Loucy (cell line): ENCODE measurements at regions not wholly inside any gene's neighbourhood (a gene's known extent, or its start where the extent isn't known, plus 50 kb on each side); places are given as distances from the start of the nearest gene placed in this dataset.

Experiments
- EZH2phosphoT487 ChIP-seq: fragments of 200-600 bp; IDR thresholded peaks from 2 replicates; pipeline ENCODE4 v1.6.1; 2018; ENCODE audit warnings: antibody characterized with exemption, mild to moderate bottlenecking, moderate library complexity, borderline replicate concordance
- TF ChIP-seq, protein P1 (sequence below): fragments of 200-600 bp; sonication (generic); conservative IDR thresholded peaks from 2 replicates; pipeline ENCODE4 v1.5.1; 2014; ENCODE audit warnings: mild to moderate bottlenecking, antibody characterized with exemption, low read length

DNA sequence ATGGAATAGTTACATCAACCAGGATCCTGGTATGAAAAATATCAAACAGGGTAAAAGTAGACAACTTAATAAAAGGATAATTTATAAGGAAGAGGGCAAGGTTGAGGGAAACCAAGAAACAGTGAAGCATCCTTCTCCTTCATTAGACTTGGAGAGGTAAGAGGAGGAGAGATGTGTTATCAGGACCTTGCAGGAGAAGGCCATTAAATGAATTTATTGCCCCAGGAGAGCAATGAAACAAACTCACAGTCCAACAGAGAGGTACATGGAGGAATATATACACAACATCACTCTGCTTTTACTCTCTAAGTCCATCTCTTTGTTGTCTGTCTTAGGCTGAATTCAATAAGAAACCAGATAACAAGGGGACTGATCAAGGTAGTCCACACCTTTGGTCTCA, 966.2 kb downstream of the SORCS1 start:
- TF ChIP-seq, protein P1, sequence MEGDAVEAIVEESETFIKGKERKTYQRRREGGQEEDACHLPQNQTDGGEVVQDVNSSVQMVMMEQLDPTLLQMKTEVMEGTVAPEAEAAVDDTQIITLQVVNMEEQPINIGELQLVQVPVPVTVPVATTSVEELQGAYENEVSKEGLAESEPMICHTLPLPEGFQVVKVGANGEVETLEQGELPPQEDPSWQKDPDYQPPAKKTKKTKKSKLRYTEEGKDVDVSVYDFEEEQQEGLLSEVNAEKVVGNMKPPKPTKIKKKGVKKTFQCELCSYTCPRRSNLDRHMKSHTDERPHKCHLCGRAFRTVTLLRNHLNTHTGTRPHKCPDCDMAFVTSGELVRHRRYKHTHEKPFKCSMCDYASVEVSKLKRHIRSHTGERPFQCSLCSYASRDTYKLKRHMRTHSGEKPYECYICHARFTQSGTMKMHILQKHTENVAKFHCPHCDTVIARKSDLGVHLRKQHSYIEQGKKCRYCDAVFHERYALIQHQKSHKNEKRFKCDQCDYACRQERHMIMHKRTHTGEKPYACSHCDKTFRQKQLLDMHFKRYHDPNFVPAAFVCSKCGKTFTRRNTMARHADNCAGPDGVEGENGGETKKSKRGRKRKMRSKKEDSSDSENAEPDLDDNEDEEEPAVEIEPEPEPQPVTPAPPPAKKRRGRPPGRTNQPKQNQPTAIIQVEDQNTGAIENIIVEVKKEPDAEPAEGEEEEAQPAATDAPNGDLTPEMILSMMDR: no peak
- TF ChIP-seq EZH2phosphoT487: no peak
